ENCODE measurements at regions not wholly inside any gene's neighbourhood (a gene's known extent, or its start where the extent isn't known, plus 50 kb on each side); places are given as distances from the start of the nearest gene placed in this dataset.

DNA sequence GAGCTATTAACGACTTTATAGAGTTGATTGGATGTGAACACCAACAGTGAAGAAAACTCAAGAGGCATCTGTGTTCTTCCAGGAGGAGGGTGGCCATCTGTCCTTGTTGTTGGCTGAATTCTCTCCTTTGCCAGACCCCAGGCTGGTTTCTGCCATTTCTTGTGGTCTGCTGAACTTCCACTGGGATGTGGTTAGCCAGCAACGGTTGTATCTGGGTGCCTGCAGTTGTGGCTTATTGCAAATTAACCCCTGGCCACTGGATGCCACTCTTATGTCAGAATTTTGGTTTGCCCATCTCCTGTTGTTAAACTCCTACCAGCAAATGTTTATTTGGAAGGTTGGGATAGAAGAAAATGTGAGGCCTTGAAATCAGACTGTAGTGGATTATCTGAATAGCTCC lies 163.6 kb upstream of the TBC1D5 start:
- Mint-ChIP-seq H3K9me3 (peaks cover 5% of the 10 kb centered on the region; the same call in 2 of the 3 replicates), H3K4me3 (no peak overlapping the region), H3K36me3 (ENCODE audit: low read depth) (peaks cover 4% of the 10 kb centered on the region; the same call in 1 of the 3 replicates), H3K4me1 (peaks cover 22% of the 10 kb centered on the region), H3K27me3 (ENCODE audit: insufficient read depth, low read depth, poor library complexity) (peaks cover 3% of the 10 kb centered on the region), H3K27ac (no peak overlapping the region)
- Histone ChIP-seq H3K4me1 (ENCODE audit: insufficient read depth) (peaks cover 19% of the 10 kb centered on the region), H3K4me3 (no peak overlapping the region), H2AFZ (no peak overlapping the region), H3K27ac (ENCODE audit: low read depth) (no peak overlapping the region), H3K27me3 (ENCODE audit: insufficient read depth) (no peaks in the 10 kb centered on the region), H3K36me3 (ENCODE audit: insufficient read depth) (no peaks in the 10 kb centered on the region), H4K20me1 (replicated peaks; ENCODE audit: insufficient read depth) (no peaks in the 10 kb centered on the region), H3K4me2 (no peak overlapping the region), H3K79me2 (replicated peaks; ENCODE audit: insufficient read depth) (peaks cover 4% of the 10 kb centered on the region; the same call in 1 of the 2 replicates), H3F3A (replicated peaks; ENCODE audit: low read depth) (no peaks in the 10 kb centered on the region), H3K9me2 (ENCODE audit: insufficient read depth) (peaks cover 20% of the 10 kb centered on the region; the same call in 1 of the 2 replicates)
- DNase-seq (ENCODE audit: low spot score) (no peak), ATAC-seq (no peak)
- TF ChIP-seq STAT1 (IDR thresholded peaks at IDR 0.05; ENCODE audit: unreplicated experiment), result no peak
- no peak for TF ChIP-seq EZH2 (IDR thresholded peaks at IDR 0.05; ENCODE audit: low read depth, unreplicated experiment)
- TF ChIP-seq CTCF (conservative IDR thresholded peaks at IDR 0.05; ENCODE audit: low read depth in 2 of 2), result no peak
- TF ChIP-seq ZNF114 (CRISPR knock-in tag; IDR thresholded peaks at IDR 0.05), result no peak
- no peak for TF ChIP-seq NANOG (IDR thresholded peaks at IDR 0.05; ENCODE audit: borderline replicate concordance)

- Mint-ChIP-seq H3K4me1 (no peaks in the 10 kb centered on the region), H3K9me3 (peaks cover 12% of the 10 kb centered on the region), H3K27me3 (ENCODE audit: insufficient read depth, low read depth, poor library complexity) (peaks cover 3% of the 10 kb centered on the region), H3K4me3 (no peak overlapping the region), H3K36me3 (ENCODE audit: low read depth) (peaks cover 4% of the 10 kb centered on the region; the same call in 1 of the 3 replicates), H3K27ac (no peak overlapping the region)
- Histone ChIP-seq H3K4me1 (ENCODE audit: insufficient read depth) (no peaks in the 10 kb centered on the region), H3K27ac (ENCODE audit: low read depth) (no peak overlapping the region), H3K9me2 (ENCODE audit: insufficient read depth) (peaks cover 20% of the 10 kb centered on the region; the same call in 1 of the 2 replicates), H4K20me1 (replicated peaks; ENCODE audit: insufficient read depth) (no peaks in the 10 kb centered on the region), H2AFZ (no peak overlapping the region), H3K27me3 (ENCODE audit: insufficient read depth) (no peaks in the 10 kb centered on the region), H3K36me3 (ENCODE audit: insufficient read depth) (no peaks in the 10 kb centered on the region; the same call in 1 of the 2 replicates), H3K79me2 (replicated peaks; ENCODE audit: insufficient read depth) (peaks cover 19% of the 10 kb centered on the region), H3K4me3 (no peak overlapping the region), H3K4me2 (no peak overlapping the region), H3F3A (replicated peaks; ENCODE audit: low read depth) (no peaks in the 10 kb centered on the region)
- DNase-seq (ENCODE audit: low spot score) (no peak), ATAC-seq (no peak)
- no peak for TF ChIP-seq REST (IDR thresholded peaks at IDR 0.05; ENCODE audit: unreplicated experiment)
- TF ChIP-seq EZH2 (IDR thresholded peaks at IDR 0.05; ENCODE audit: low read depth, unreplicated experiment), result no peak
- TF ChIP-seq ZNF331 (CRISPR knock-in tag; IDR thresholded peaks at IDR 0.05; ENCODE audit: low read depth), result no peak
- no peak for TF ChIP-seq STAT1 (IDR thresholded peaks at IDR 0.05; ENCODE audit: unreplicated experiment)
- TF ChIP-seq, protein P1, sequence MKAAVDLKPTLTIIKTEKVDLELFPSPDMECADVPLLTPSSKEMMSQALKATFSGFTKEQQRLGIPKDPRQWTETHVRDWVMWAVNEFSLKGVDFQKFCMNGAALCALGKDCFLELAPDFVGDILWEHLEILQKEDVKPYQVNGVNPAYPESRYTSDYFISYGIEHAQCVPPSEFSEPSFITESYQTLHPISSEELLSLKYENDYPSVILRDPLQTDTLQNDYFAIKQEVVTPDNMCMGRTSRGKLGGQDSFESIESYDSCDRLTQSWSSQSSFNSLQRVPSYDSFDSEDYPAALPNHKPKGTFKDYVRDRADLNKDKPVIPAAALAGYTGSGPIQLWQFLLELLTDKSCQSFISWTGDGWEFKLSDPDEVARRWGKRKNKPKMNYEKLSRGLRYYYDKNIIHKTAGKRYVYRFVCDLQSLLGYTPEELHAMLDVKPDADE (IDR thresholded peaks at IDR 0.05), result no peak
- no peak for TF ChIP-seq JUNB (IDR thresholded peaks at IDR 0.05; ENCODE audit: unreplicated experiment)
- TF ChIP-seq EZH2phosphoT487 (IDR thresholded peaks at IDR 0.05; ENCODE audit: unreplicated experiment), result no peak
- TF ChIP-seq CTCF (conservative IDR thresholded peaks at IDR 0.05; ENCODE audit: low read depth in 2 of 2), result no peak
Observed at GRCh38 chr3:17901893-17902292, 159.5 kb upstream of the TBC1D5 start.
